ENCODE measurements at regions not wholly inside any gene's neighbourhood (a gene's known extent, or its start where the extent isn't known, plus 50 kb on each side); places are given as distances from the start of the nearest gene placed in this dataset.

- DNase-seq: peak in 1 of 3 donors; percentile 54
These were observed 242.5 kb downstream of the TTLL2 start for GRCh38 chr6:167567142-167568033.

DNA sequence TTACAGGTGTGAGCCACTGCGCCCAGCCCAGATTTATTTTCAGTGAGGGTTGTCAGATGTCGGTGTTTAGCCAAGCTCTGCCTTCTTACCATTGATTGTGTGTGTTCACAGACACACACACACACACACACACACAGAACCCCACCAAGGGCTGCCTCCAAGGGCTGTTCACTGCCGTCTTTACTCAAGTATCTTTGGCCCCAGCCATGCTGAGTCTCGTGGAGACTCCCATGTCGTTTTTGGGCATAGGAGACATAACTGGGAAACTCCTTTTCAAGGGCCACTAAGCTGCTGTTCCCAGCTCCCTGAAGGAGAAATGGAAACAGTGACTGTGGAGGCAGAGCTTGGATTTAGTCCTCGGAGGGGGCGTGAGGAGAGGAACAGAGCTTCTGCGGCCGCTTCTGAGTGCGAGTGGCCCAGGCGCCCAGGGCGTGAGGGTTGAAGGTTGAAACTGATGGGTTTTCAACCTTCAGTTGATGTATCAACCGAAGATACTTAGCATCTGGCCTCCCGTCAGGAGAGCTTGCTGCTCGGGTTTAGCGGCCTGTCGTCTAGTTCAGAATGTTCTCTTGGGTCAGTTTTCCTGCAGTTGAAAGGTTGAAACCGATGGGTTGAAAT lies 243.6 kb downstream of the TTLL2 start:
- intact Hi-C loops (cut with DNase I): no loop called here
- DNase-seq (no peak), ATAC-seq (no peak)
- Histone ChIP-seq H3K4me3 (no peak overlapping the region), H3K27me3 (no peaks in the 10 kb centered on the region), H3K36me3 (no peaks in the 10 kb centered on the region), H3K27ac (no peak overlapping the region), H3K9me3 (no peaks in the 10 kb centered on the region), H3K4me1 (peaks cover 0 to 6% (median 3%) of the 10 kb centered on the region in 4 donors)
- WGBS (ENCODE audit: insufficient coverage, low coverage, low lambda C conversion rate, missing lambda C conversion rate): 83% methylated on average over 10 of the region's 18 CpGs
- TF ChIP-seq, protein P1, sequence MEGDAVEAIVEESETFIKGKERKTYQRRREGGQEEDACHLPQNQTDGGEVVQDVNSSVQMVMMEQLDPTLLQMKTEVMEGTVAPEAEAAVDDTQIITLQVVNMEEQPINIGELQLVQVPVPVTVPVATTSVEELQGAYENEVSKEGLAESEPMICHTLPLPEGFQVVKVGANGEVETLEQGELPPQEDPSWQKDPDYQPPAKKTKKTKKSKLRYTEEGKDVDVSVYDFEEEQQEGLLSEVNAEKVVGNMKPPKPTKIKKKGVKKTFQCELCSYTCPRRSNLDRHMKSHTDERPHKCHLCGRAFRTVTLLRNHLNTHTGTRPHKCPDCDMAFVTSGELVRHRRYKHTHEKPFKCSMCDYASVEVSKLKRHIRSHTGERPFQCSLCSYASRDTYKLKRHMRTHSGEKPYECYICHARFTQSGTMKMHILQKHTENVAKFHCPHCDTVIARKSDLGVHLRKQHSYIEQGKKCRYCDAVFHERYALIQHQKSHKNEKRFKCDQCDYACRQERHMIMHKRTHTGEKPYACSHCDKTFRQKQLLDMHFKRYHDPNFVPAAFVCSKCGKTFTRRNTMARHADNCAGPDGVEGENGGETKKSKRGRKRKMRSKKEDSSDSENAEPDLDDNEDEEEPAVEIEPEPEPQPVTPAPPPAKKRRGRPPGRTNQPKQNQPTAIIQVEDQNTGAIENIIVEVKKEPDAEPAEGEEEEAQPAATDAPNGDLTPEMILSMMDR (IDR thresholded peaks at IDR 0.05): no peak
- no peak for TF ChIP-seq POLR2A (IDR thresholded peaks at IDR 0.05)

More at GRCh38 chr6:167567142-167568033, 242.5 kb downstream of the TTLL2 start:
- Histone ChIP-seq H3K27ac (no peak overlapping the region), H3K27me3 (no peaks in the 10 kb centered on the region), H3K9me3 (no peaks in the 10 kb centered on the region), H3K4me1 (no peaks in the 10 kb centered on the region), H3K4me3 (no peak overlapping the region), H3K36me3 (no peaks in the 10 kb centered on the region)
- ATAC-seq: peak in 1 of 4 donors; percentile 12
- WGBS (ENCODE audit: insufficient coverage, low coverage, low lambda C conversion rate, missing lambda C conversion rate): 88% methylated on average over 5 of the region's 26 CpGs
- intact Hi-C loops (cut with DNase I): no loop called here
- no peak for TF ChIP-seq POLR2A (IDR thresholded peaks at IDR 0.05)
- TF ChIP-seq, protein P1 (IDR thresholded peaks at IDR 0.05): no peak

DNA sequence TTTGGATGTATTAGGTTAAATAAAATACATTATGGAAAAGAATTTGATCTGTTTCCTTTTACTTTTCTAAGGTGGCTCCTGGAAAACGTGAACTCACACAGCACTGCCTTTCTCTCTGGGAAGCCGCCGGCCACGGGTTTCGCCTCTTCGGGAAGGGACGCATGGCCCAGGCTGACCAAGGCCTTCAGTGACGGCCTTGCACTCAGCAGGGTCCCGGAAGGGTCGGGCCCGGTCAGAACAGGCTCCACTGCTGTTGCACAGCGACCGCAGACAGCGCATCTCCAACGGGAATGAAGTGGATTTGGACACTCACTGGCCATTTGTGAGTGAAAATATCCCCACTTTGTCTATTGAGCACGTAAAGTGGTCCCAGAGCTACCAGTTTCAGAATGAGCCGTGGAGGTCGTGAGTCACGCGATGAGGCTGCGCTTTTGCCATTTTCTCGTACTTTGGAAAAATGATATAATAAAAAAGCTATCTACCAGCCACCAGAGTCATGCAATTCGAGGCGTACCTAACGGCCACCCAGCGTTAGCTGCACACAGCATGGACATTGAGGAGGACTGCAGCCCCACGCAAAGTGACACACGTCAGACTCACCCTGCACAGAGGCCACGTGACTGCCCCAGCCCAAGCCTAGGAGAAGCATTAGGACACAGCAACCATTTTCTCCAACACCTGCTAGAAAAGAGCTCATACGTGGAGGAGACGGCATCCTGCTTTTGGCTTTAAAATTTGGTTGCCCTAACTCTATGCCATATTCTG lies 244.3 kb downstream of the TTLL2 start:
- Histone ChIP-seq H3K27ac (no peak overlapping the region), H3K4me3 (no peak overlapping the region), H3K27me3 (no peaks in the 10 kb centered on the region), H3K9me3 (no peaks in the 10 kb centered on the region), H3K36me3 (no peaks in the 10 kb centered on the region), H3K4me1 (peaks cover 0 to 13% (median 3%) of the 10 kb centered on the region in 4 donors)
- intact Hi-C loops (cut with DNase I): no loop called here
- no peak for ATAC-seq
- 89% methylated on average over 21 of the region's 31 CpGs for WGBS (ENCODE audit: insufficient coverage, low coverage, low lambda C conversion rate, missing lambda C conversion rate)
- TF ChIP-seq, protein P1 (IDR thresholded peaks at IDR 0.05): no peak
- no peak for TF ChIP-seq POLR2A (IDR thresholded peaks at IDR 0.05)
- no peak for DNase-seq

DNA sequence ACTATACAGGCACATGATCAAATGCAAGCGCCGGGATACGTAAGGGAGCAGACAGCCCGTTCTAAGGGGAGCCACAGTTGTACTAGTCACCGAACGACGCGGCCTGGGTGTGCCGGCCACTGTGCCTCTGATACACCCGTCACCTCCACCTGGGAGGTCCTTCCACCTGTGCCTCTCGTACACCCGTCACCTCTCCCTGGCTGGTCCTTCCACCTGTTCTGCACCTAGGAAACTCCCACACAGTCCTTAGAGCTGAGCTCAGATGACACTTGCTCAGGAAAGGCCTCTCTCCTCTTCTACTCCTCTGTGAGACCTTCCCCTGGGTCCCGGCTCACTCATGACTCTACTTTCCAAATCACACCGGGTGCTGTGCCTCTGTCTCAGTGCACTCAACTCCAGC lies 245.0 kb downstream of the TTLL2 start:
- H3K4me3 ChIP-seq: no peak overlapping the region
- ATAC-seq (no peak), DNase-seq (no peak)
- 72% methylated on average over 10 of the region's 14 CpGs for WGBS (ENCODE audit: insufficient coverage, low coverage, low lambda C conversion rate, missing lambda C conversion rate)
- no peaks in the 10 kb centered on the region for H3K9me3 ChIP-seq
- TF ChIP-seq, protein P1 (IDR thresholded peaks at IDR 0.05): no peak
- no peak for TF ChIP-seq POLR2A (IDR thresholded peaks at IDR 0.05)
- no peaks in the 10 kb centered on the region for H3K27me3 ChIP-seq
- intact Hi-C loops (cut with DNase I): no loop called here
- peaks cover 0 to 15% (median 3%) of the 10 kb centered on the region in 4 donors for H3K4me1 ChIP-seq
- no peaks in the 10 kb centered on the region for H3K36me3 ChIP-seq
- no peak overlapping the region for H3K27ac ChIP-seq

Measured in right lobe of liver (tissue), 6 donors.